ENCODE measurements at regions not wholly inside any gene's neighbourhood (a gene's known extent, or its start where the extent isn't known, plus 50 kb on each side); places are given as distances from the start of the nearest gene placed in this dataset.

DNA sequence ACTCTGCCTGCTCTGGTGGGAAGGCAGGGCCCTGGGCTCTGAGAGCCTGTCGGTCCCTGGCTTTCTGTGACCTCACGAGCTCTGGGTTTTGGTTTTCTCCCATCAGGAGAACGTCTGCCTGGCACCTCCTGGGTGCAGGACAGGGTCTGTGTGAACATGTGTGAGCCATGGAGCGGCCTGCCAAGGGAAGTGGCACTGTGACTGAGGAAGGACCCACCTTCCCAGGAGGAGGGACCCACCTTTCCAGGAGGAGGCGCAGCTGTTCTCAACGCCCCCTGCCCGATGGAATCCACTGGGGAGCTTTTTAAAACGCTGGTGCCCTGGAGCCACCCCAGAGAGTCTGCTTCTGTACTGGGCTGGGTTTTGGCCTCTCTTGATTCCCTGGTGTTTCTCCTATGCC, 168.7 kb downstream of the GLI2 start:
- DNase-seq: no peak

DNA sequence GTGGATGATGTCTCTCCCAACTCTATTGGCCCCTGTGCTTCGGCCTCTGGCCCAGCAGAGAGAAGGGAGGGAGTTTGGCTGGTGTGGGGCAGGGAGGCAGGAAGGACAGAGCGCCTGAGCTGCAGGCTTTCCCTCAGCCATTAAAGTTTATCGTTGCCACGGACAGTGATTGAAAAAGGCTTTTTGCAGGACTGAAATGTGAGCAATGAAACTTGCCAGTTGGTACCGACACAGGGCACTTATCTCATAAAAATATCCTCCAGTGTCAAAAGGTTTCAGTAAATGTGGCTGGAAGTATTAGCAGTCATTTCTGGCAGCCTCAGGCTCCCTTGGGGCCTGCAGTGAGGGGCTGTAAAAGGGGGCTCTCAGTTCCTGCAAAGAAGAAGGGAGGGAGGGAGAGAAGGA, 169.2 kb downstream of the GLI2 start:
- no peak for DNase-seq

DNA sequence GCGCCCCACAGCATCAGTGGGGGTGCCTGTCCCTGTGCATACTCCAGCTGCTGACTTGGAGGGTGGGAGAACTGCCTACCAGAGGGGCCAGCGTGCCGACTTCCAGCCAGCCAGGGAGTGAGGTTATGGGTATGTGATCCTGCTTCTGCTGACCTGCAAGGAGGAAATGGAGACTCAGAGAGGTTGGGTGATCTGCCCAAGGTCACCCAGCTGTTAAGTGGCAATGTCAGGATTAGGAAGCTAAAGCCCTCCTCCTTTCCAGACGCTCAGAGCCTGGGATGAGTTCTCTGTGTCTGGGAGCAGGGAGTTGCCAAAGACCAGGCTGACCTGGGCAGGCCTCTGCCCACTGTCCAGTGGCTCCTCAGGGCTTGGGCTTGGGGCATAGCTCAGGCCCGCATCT, 169.6 kb downstream of the GLI2 start:
- DNase-seq: no peak

DNA sequence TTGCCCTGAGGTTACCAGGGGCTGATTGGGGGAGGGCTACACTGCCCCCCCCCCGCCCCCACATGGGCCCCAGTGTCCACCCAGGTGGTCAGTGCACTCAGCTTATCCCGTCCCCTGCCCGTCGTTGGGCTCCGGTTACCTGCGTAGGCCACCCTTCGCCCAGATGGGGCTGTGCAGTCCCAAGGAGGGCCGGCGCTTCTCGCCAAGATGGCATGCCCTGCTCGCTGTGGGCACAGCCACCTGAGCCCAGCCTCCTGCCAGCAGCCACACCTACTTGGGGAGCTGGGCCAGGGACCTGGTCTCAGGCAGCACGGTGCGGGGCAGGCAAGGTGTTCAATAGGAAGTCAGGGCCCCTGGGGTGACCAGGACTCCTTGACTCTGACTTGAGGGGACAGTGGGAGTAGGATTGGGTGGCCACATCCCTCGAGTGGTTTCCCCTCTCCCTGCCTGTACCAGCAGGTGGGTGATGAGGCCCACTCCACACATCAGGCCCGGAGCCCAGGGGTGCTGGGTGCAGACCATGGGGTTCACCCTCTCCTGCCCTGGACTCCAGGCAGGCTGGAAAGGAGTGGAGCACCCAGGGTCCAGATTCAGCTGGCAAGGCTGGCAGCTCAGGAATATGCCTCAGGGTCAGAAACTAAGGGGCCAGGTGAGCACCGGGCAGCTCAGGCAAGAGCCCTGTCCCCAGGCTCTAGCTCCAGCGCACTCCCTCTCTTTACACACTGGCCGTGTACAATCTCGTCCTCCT, 170.3 kb downstream of the GLI2 start:
- DNase-seq: no peak

DNA sequence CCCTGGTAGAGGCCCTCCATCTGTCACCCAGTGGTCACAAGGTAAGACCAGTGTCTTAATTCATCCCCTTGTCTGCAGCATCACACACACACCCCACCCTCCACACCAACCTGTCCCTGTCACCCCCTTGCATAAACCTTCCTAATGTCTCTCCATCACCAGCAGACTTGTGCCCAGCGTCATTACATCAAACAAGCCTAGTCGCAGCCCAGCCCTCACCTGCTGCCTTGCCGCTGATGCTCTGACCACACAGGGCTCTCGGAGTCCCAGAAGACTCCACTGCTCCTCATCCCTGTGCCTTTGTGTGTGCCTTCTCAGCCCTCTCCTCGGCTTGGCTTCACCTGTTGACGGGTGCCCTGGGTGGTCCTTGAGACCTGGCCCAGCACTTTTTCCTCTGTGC, 171.2 kb downstream of the GLI2 start:
- no peak for DNase-seq

DNA sequence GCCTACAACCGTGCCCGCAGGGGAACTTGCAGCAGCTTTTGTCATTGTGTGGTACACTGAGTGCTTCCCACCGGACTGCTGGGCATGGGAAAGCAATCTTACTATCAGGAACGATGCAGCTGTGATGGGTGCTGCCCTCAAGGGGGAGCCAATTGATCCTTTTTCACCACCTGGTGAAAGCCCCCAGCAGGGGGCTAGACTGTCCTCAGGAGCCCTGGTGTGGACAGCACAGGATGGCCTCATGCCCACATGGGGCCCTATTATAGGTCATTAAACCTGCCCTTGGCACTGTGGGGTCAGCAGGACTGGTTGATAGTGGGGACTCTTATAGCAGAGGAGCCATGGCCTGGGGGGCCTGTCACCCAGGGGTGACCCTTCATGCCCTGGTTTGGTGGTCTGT, 172.2 kb downstream of the GLI2 start:
- no peak for DNase-seq

DNA sequence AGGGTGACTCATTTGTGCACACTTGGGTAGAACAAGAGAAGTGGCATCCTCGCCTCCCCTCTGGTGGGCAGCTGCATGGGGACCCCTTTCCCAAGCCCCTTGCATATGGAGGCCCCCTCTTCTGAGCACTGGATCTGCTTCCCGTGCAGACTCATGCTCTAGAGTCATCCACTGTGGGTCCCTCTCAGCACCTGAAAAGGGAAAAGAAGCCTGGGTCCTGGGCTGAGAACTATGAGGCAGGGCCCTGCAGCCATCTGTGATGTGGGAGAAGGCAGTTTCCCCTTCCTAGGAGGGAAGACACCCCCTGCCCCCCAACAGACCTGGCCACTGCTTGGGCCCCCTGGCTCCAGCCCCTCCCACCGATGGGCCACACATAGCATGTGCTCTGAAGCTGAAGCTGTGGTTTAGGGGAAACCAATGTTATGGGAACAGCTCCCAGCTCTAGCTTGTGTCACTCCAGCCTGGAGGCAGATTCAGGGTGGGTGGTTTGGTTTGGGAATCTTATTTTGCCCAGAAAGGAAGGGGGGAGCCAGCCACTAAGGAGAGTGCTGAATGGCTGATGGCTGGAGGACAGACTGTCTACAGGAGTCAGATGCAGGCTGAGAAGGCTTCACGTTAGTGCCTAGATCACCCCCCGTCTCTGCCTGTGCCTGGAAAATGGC, 172.8 kb downstream of the GLI2 start:
- DNase-seq: no peak

DNA sequence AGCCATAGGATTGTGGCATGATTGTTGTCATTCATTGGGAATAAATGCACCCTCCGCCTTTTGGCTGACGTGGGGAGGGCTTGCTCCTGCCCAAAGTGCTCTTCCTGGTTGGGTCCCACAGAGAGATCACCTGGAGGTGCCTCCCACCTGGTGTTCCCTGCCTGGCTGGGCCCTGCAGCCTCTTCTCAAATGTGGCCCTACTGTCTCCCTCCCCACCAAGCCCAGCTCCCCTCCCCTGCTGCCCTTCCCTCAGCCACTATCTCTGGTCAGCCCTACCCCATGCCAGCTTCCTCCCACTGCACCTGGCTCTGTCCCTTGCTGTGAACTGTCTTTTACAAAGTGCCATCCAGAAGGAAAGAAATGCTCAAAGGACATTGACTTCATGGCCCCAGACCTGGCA, 173.4 kb downstream of the GLI2 start:
- DNase-seq: no peak

DNA sequence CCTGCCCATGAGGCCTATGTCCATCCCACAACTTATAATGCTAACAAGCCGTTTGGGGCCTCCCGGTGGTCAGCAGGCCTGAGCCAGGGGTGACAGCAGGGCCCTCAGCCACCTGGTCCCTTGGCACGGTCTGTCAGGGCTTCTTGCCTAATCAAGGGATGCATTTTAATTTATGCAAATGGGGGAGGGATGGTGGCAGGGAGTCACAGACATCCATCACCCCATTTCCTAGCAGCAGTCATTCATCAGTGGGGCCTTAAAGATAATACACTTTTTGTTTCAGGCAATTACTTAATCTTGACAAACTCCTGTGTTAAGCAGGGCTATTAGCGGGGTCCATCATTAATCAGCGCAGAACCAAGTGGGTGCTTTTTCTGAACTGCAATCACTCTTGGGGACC, 174.5 kb downstream of the GLI2 start:
- no peak for DNase-seq

DNA sequence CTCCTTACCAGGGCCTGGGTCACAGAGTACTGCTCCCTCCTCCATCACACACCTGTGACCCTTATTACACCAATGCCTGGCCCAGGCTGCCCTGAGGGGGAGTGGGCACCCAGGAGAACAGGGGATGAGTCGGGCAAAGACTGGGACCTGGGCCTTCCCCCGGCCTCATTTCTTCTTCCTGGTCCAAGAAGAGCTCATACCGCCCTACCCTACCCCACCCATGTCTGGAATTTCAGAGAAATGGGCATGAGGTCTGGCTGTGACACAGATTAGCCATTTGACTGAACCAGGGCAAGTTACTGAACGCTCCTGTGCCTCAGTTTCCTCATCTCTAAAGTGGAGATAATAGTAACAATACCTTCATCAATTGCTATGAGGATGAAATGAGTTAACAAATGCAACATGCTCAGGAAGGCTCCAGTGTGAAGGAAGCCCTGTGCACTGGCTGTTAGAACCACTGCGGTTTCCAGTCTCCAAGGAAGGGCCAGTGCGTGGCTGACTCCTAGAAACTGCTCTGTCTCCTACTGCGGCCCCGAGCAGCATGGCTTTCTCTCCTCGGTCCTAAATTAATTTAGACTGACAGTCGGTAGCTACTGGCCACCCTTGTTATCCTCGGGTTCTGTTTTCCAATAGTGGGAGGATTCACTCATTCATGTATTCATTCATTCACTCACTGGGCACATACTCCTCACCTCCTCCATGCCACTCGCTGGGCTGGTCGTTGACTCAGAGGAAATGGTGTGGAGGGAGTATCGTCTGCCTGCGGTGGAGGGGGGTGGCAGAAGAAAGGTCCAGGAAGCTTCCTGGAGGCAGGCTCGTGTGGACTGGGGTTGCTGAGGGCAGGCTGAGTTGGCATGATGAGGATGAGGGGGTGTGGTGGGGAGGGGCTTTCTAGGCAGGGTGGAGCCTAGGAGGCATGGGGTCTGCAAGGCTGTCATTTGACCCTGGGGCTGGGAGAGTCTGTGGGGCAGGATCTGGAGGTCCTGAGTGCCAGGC, 175.6 kb downstream of the GLI2 start:
- no peak for DNase-seq

DNA sequence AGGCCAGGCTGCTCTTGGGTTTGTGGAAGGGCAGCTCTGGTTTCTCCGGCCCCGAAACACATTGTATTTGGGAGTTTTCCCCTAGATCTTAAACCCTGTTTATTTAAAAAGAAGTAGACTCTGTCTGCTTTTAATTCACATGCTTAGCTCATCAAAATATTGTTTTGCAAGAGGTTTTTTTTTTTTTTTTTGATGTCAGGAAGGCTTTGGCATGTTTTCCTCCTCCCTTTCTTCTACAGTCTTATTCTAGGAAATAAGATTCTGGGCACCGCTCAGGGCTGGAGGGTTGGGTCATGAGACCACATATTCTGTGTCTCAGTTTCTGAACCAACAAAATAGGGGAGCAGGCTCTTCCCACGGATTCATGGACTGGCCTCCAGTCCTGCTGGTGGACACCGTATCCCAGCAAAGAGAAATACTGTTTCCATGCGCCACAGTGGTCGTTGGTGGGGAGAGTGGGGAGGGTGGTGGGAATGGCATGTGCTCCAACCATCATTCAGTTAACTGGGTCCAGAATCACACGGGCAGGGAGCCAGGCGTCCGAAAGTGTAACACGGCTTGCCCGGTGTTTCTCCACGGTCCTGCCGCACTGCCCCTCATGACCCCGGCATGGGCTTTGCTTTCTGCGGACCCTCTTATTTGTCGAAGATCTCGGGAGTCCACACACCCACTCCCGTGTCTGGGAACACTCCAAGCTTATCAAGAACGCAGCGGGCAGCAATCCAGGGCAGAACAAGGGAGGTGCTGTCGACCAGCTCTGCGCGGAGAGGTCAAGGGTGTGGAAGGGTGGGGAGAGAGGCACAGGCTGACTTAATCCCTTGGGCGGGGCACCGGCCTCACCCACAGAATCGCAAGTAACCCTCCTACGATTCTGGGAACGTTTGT, 176.7 kb downstream of the GLI2 start:
- DNase-seq: no peak

DNA sequence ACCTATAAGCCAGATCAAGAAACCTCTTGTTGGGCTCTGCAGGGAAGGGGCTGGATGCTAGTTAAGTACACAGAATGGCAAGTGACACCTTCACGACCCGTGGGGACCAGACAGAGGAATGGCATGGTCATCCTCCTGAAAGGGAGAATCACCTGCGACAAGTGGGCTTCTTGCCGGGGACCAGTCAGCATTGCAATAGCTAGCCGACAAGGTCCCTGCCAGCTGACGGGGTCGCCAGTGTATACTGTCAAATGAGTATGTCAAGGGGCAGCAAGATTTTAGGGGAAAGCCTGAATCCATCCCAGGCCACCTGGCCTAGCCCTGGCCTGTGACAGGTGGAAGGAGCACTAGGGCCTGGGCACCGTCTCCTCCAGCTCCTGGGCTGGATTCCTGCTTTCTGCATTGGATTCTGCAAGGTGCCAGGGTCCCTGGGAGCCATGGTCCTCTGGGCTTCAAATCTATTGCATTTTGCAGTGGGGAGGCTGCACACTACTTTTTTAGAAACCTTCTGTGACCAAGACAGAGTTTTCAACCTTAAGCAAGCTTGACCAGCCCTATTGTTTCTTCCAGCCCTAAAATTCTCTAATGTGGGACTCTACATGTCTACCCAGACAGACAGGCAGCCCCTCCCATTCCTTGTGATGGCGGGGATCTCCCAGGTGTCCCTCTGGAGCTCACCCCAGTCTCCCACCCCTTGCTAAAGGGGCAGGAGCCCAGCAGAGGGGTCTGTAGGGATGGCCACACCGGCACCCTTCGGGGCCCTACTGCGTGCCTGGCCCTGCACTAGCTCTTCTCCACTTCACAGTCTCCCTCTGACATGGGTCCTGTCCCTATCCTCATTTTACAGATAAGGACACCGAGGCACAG, 178.5 kb downstream of the GLI2 start:
- DNase-seq: no peak

DNA sequence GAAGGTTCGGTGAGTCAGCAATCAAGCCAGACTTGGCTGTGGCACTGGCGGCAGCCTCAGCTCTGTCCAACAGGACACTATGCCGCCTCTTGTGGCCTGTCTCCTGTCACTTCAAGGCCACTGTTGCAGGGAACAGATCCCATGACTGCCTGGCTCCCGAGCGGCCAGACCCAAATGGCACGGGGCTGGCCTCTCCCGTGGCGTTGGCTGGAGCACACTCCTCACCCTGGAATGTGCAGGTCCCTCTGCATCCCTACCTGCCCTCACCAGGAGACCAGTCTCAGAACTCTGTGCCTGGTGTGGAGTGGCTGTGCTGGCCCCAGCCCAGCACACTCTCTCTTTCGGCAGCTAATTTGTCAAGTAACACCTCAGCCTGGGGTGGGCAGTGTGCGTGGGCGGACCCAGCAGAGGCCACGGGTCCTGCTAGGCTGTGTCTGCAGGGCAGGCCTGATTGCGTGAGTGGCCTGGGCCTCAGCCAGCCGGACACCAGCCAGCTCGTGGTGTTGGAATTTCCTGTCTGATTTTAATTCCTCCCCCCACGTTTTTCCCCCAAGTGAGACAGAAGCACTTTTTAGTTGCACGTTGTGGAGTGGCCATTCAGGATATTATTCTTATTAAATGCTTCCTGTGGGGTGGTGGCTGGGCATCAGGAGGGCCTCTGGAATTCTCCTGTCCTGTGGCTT, 179.3 kb downstream of the GLI2 start:
- no peak for DNase-seq

DNA sequence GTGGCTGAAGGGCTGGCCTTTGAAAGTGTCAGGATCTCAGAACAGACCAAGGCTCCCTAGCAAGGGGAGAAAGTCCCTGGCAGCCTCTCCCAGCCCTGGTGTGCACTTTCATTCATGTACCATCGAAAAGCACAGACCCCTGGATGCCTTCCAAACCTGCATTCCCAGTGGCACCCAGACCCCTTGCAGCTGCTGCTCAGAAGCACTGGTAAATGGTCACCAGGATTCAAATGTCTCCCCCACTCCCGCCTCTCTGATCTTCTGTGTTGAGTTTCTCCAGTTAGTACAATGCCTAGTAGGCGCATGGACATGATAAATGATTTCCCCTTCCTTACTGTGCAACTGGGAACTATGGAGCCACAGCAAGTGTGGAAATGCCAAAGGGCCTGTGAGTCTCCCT, 180.0 kb downstream of the GLI2 start:
- DNase-seq: no peak

DNA sequence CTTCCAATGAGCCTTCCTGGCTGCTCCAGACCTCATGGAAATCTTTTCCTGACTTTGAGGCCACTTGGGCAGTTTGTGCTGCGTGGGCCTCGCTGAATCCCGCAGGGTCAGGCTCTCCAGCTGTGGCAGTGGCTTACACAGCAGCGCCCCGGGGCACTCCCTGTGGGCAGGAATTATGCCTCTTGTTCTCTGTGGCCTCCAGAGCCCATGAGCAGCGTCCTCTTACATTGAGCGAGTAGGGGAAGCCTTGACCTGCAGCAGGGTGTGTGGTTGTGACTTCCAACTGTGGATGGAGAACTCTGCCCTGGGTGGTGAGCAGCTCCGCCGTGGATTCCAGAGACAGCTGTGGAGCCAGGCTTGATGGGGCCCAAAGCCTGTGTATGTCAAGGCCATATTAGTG, 180.8 kb downstream of the GLI2 start:
- no peak for DNase-seq

DNA sequence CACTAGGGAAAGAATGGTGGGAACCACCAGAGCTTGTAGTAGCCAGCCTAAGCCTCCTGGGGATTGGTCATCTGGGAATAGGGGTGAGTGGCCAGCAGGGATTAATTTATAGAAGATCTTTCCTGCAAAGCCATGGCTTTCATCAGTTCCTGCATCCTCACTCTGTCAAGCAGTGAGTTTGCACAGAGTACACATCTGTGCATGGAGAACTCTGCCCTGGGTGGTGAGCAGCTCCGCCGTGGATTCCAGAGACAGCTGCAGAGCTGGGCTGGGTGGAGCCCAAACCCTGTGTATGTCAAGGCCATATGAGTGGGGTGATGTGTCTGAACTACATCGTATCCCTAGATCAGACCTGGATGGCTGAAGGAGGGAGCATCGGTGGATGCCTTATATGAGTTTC, 182.2 kb downstream of the GLI2 start:
- no peak for DNase-seq

DNA sequence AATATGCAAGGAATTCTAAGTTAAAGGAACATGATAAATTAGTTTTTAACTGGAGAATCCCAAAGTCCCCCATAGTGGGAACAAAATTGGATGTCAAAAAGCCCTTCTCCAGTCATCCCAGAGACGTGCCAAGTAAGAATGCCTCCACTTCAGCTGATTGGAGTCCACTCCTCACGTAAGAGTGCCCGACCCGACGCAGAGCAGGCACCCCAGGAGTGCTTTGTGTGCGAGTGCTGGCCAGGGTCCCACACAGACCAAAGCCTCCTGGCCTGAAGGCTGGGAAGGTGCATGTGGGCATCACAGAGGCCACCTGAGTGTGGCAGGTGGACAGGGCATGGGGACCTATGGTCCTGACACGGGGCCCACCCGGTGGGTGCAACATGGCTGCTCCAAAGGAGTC, 183.5 kb downstream of the GLI2 start:
- no peak for DNase-seq

DNA sequence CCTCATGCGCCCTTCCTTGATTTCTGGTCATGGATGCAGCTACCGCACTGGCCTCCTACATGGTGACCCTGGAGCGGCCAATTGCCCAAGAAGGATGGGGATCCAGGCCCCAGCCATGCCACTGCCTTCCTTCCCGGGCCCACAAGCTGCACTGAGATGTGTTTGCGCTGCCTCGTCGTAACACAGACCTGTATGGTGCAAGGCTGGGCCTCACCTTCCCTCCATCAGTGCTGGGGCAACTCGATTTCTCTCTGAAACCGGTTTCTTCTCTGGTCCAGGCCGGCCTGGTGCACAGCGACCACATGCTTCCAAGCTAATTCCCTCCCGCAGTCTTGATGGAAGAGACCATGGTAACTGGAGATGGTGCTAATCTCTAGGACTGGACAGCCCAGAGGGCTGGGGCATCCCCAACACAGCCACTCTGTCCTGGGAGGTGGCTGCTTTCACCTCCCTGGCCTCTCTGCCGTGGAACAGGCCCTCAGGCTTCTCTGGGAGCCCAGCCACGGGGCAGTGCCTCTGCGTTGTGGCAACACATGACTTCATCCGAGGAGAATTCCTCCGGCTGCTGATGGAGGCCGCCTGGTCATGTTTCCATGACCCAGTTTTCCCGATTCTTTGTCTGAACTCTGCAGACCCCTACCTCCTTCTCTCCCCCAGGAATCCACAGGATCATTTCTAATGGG, 184.2 kb downstream of the GLI2 start:
- no peak for DNase-seq

DNA sequence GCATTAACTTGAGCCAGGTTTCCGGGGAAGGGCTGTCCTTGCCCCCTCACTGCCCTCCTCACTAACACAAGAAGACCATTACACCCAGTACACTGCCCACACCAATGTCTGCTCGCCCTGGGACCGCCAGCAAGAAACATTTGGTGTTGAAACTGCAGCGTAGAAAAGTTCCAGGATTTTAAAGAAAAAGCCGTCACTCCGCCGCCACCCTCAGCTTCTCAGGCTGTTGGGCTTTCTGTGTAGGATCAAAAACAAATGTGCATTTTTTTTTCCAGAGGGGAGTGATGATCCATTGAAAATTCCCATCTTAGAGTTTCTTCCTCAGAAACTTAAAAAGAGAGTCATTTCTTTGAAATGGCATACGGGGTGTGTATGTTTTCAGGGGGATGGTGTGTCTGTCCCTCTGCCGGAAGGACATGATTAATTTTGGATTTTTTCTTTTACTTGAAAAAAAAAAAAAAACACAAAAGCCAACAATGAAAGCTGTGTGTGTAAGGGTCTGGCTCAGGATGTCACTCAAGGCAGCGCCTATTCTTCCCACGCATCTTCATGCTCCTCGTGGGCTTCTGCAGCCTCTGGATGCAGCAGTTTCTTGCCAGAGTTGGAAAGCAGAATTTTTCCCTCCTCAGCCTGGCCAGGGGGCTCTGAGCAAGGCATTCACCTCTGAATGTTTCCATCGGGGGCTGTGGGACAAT, 184.9 kb downstream of the GLI2 start:
- DNase-seq: no peak

DNA sequence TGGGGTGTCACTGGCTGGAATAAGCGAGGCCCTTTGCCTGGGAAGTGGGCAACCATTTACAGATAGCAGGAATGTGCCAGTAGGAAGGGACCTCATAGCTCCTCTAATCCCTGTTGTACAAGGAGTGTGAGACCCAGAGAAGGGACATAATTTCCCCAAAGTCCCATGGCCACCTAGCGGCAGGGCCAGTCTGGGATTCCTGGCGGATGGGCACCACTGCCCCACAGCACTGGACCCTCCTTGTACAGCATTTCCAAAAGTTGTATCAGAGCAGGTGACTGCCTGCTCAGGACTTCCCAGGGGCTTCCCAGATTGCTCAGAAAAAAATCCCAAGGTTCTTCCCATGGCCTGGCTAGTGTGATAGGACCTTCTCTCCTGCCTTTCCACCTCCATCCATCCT, 185.8 kb downstream of the GLI2 start:
- no peak for DNase-seq

Data from NCI-H69 (cell line).